LNCaP clone FGC (cell line): ENCODE measurements at regions not wholly inside any gene's neighbourhood (a gene's known extent, or its start where the extent isn't known, plus 50 kb on each side); places are given as distances from the start of the nearest gene placed in this dataset.

Experiments used
- DNase-seq: peaks from one replicate; pipeline ENCODE4 v3.0.0-alpha.2; 2011; ENCODE audit warnings: low read depth
- H3K4me3 ChIP-seq: 2 replicates; pipeline ENCODE4 v1.5.1; 2011; ENCODE audit warnings: mild to moderate bottlenecking, low read depth, low read length, control low read depth
- TF ChIP-seq, protein P1 (sequence below): IDR thresholded peaks from 2 replicates; pipeline ENCODE4 v1.5.1; 2012; ENCODE audit warnings: mild to moderate bottlenecking; ENCODE audit not compliant: control insufficient read depth, insufficient read depth; ENCODE audit errors: extremely low read depth

GRCh38 chr13:109575821-109576220, 210.6 kb downstream of the IRS2 start:
- TF ChIP-seq, protein P1, sequence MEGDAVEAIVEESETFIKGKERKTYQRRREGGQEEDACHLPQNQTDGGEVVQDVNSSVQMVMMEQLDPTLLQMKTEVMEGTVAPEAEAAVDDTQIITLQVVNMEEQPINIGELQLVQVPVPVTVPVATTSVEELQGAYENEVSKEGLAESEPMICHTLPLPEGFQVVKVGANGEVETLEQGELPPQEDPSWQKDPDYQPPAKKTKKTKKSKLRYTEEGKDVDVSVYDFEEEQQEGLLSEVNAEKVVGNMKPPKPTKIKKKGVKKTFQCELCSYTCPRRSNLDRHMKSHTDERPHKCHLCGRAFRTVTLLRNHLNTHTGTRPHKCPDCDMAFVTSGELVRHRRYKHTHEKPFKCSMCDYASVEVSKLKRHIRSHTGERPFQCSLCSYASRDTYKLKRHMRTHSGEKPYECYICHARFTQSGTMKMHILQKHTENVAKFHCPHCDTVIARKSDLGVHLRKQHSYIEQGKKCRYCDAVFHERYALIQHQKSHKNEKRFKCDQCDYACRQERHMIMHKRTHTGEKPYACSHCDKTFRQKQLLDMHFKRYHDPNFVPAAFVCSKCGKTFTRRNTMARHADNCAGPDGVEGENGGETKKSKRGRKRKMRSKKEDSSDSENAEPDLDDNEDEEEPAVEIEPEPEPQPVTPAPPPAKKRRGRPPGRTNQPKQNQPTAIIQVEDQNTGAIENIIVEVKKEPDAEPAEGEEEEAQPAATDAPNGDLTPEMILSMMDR, result no peak
- no peak overlapping the region for H3K4me3 ChIP-seq
- DNase-seq, result no peak

GRCh38 chr13:109572389-109572788, 214.0 kb downstream of the IRS2 start:
- DNase-seq, result no peak
- no peak overlapping the region for H3K4me3 ChIP-seq
- TF ChIP-seq, protein P1, result no peak

DNA sequence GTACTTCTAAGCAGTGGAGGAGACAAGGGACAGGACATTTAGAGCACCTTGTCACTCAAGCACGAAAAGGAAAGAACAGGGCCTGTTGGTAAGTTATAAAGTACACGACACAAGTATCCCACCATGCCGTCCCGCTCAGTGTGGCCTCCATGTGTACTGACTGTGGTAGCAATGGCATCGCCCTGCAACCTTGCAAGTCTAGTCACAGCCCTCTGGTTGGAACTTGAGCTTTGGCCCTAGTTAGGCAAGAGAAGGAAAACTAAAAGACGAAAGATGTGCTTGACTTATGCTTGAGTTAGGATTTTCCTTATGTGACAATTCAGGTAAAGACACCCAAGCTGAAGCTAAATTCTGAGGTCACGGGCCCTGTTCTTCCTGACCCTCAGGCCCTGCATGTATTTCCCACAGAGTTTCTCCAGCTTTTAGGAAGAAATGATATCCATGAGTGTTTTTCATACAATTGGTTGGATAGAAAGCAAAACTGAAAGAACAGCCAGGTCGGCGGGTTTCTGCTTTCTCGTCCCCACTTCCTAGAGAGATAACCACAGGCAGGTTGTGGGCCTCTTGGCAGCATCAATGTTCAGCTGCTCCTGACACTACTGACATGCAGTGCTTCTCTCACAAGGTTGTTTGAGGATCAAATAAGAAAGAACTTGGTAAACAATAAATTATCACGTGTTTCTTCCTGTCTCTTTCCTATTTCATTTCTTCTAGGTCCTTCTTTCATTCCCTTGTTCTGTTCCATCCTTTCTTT, 216.2 kb downstream of the IRS2 start:
- H3K4me3 ChIP-seq, result no peak overlapping the region
- peak; percentile 81 for DNase-seq
- TF ChIP-seq, protein P1, result no peak

- DNase-seq, result no peak
- H3K4me3 ChIP-seq, result no peak overlapping the region
- TF ChIP-seq, protein P1, result no peak
Measured at GRCh38 chr13:109568339-109568818, 218.0 kb downstream of the IRS2 start.

- no peak for DNase-seq
- no peak overlapping the region for H3K4me3 ChIP-seq
- TF ChIP-seq, protein P1, result no peak
Measured at GRCh38 chr13:109567315-109567714, 219.1 kb downstream of the IRS2 start.

- TF ChIP-seq, protein P1, result no peak
- DNase-seq, result no peak
- H3K4me3 ChIP-seq, result no peak overlapping the region
Measured at GRCh38 chr13:109565877-109566276, 220.5 kb downstream of the IRS2 start.

DNA sequence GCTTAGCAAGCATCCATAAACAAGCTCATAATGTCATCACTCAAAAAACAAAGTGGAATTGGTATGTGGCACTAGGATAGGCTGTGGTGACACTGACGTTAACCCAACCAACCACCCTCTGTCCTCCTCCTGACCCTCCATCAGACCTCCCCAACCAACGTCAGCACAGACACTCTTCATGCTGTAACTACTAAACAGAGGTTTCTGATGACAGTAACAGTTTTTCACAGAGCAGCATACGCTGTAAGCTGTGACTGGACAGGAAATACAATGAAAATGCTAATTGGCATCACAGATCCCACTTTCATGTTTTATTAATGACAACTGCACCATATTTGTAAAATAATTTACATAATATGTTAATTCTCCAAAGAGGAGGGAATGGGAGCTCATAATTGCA, 238.0 kb downstream of the IRS2 start:
- TF ChIP-seq, protein P1, result no peak
- DNase-seq, result no peak

More for the DNA sequence above, 238.0 kb downstream of the IRS2 start:
- no peak overlapping the region for H3K4me3 ChIP-seq
